GM12892 (cell line): ENCODE measurements at regions not wholly inside any gene's neighbourhood (a gene's known extent, or its start where the extent isn't known, plus 50 kb on each side); places are given as distances from the start of the nearest gene placed in this dataset.

Source experiments
- POLR2A ChIP-seq: IDR thresholded peaks from 2 replicates; pipeline ENCODE4 v1.6.1; 2011; ENCODE audit warnings: low read depth, low read length, control low read depth
- TAF1 ChIP-seq: IDR thresholded peaks from 2 replicates; pipeline ENCODE4 v1.6.1; 2011; ENCODE audit warnings: low read depth, mild to moderate bottlenecking, control low read depth, low read length, borderline replicate concordance

DNA sequence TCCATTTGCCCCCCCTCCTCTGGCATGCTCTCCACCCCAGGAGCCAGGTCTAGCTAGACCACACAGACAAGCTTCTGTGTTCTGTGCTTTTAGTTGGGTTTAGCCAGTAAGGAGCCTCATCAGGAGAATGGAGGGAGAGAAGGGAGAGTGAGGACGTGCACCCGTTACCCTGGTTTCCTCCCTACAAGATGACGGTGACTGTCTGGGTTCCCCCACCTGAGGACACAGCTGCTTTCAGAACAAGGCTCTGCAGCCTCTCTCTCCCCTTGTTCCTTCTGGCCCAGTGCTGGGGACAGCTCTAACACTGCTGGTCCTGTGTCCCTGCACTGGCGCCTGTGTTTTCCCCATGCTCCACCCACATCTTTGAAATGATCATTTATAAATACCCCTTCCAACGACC lies 184.4 kb upstream of the GALNT2 start:
- TF ChIP-seq TAF1 (no peak), POLR2A (no peak)
